ENCODE measurements at regions not wholly inside any gene's neighbourhood (a gene's known extent, or its start where the extent isn't known, plus 50 kb on each side); places are given as distances from the start of the nearest gene placed in this dataset.
"Not testable (repeated sequence)": the region's sequence is repeated elsewhere in the genome, so short reads cannot be mapped to it uniquely, and the experiment has no call there.

GRCh38 chr9:67550044-67550443, 308.7 kb upstream of the ANKRD20A1 start:
- H3K79me2 ChIP-seq (replicated peaks; ENCODE audit: insufficient read depth, low read length); H2AFZ ChIP-seq (ENCODE audit: low read depth, low read length); H3K9me2 ChIP-seq (ENCODE audit: insufficient read depth, low read length); H3F3A ChIP-seq (ENCODE audit: insufficient read depth, low read length, poor library complexity, severe bottlenecking); H3K4me2 ChIP-seq (ENCODE audit: low read length); H3K9ac ChIP-seq (ENCODE audit: low read length); H3K27me3 ChIP-seq (ENCODE audit: insufficient read depth, low read depth, low read length); H3K36me3 ChIP-seq (ENCODE audit: insufficient read depth, low read length); H4K20me1 ChIP-seq (ENCODE audit: insufficient read depth); H3K4me3 ChIP-seq (ENCODE audit: low read length); H3K27ac ChIP-seq (ENCODE audit: low read length); H3K9me3 ChIP-seq (ENCODE audit: low read length): not testable (repeated sequence)

DNA sequence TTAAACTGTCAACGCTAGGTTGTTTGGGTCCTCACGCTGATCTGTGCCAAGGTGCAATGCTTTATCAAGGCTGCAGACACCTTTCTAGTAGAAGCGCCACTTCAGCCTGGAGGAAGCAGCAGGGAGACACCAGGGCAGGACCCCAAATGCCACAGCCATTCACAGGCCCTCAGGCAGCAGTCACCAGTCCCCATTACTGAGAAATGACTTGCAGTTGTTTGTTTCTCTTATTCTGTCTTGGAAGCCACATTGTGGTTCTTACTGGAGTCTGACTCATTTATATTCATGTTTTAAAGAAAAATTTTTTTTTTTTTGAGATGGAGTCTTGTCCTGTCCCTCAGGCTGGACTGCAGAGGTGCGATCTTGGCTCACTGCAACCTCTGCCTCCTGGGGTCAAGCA, 328.9 kb upstream of the ANKRD20A1 start:
- H3K36me3 ChIP-seq (ENCODE audit: insufficient read depth, low read length); H3K27ac ChIP-seq (ENCODE audit: low read length); H3K9ac ChIP-seq (ENCODE audit: low read length); H4K20me1 ChIP-seq (ENCODE audit: insufficient read depth); H3K27me3 ChIP-seq (ENCODE audit: insufficient read depth, low read depth, low read length); H3K4me2 ChIP-seq (ENCODE audit: low read length); H3K4me3 ChIP-seq (ENCODE audit: low read length); H3F3A ChIP-seq (ENCODE audit: insufficient read depth, low read length, poor library complexity, severe bottlenecking); H3K9me3 ChIP-seq (ENCODE audit: low read length); H3K79me2 ChIP-seq (replicated peaks; ENCODE audit: insufficient read depth, low read length); H2AFZ ChIP-seq (ENCODE audit: low read depth, low read length); H3K9me2 ChIP-seq (ENCODE audit: insufficient read depth, low read length): not testable (repeated sequence)

DNA sequence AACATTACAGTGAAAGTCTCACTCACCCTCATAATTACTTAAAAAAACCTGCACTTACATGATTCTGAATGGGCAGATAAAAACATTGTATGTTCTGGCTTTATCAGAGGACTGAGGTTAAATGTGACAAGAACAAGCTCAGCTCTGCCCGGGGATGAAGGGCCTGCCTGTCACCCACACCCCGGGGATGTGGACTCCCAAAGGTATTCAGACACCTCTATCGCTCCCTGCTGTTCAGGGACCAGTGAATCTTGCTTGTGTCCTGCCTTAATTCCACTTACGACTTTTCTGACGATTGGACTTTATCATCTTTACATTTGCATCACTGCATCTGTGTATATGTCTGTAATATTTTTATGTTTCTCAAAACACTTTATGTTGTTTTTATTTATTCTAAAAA, 341.8 kb upstream of the ANKRD20A1 start:
- not testable (repeated sequence) for H3K9me2 ChIP-seq (ENCODE audit: insufficient read depth, low read length); H2AFZ ChIP-seq (ENCODE audit: low read depth, low read length); H3F3A ChIP-seq (ENCODE audit: insufficient read depth, low read length, poor library complexity, severe bottlenecking); H3K36me3 ChIP-seq (ENCODE audit: insufficient read depth, low read length); H3K79me2 ChIP-seq (replicated peaks; ENCODE audit: insufficient read depth, low read length); H3K9ac ChIP-seq (ENCODE audit: low read length); H3K9me3 ChIP-seq (ENCODE audit: low read length); H3K27ac ChIP-seq (ENCODE audit: low read length); H4K20me1 ChIP-seq (ENCODE audit: insufficient read depth); H3K27me3 ChIP-seq (ENCODE audit: insufficient read depth, low read depth, low read length); H3K4me3 ChIP-seq (ENCODE audit: low read length); H3K4me2 ChIP-seq (ENCODE audit: low read length)

- H3K4me2 ChIP-seq (ENCODE audit: low read length); H3K36me3 ChIP-seq (ENCODE audit: insufficient read depth, low read length); H3K9me3 ChIP-seq (ENCODE audit: low read length); H3K4me3 ChIP-seq (ENCODE audit: low read length); H2AFZ ChIP-seq (ENCODE audit: low read depth, low read length); H3K9me2 ChIP-seq (ENCODE audit: insufficient read depth, low read length); H3K79me2 ChIP-seq (replicated peaks; ENCODE audit: insufficient read depth, low read length); H3K9ac ChIP-seq (ENCODE audit: low read length); H3F3A ChIP-seq (ENCODE audit: insufficient read depth, low read length, poor library complexity, severe bottlenecking); H4K20me1 ChIP-seq (ENCODE audit: insufficient read depth); H3K27me3 ChIP-seq (ENCODE audit: insufficient read depth, low read depth, low read length); H3K27ac ChIP-seq (ENCODE audit: low read length): not testable (repeated sequence)
Observed at GRCh38 chr9:67514587-67514986, 344.1 kb upstream of the ANKRD20A1 start.

GRCh38 chr9:67503728-67504369, 354.9 kb upstream of the ANKRD20A1 start:
- H3K27me3 ChIP-seq (ENCODE audit: insufficient read depth, low read depth, low read length); H3K9me3 ChIP-seq (ENCODE audit: low read length); H3K36me3 ChIP-seq (ENCODE audit: insufficient read depth, low read length); H3K9me2 ChIP-seq (ENCODE audit: insufficient read depth, low read length); H3K9ac ChIP-seq (ENCODE audit: low read length); H3K4me3 ChIP-seq (ENCODE audit: low read length); H4K20me1 ChIP-seq (ENCODE audit: insufficient read depth); H2AFZ ChIP-seq (ENCODE audit: low read depth, low read length); H3K27ac ChIP-seq (ENCODE audit: low read length); H3F3A ChIP-seq (ENCODE audit: insufficient read depth, low read length, poor library complexity, severe bottlenecking); H3K4me2 ChIP-seq (ENCODE audit: low read length); H3K79me2 ChIP-seq (replicated peaks; ENCODE audit: insufficient read depth, low read length): not testable (repeated sequence)

DNA sequence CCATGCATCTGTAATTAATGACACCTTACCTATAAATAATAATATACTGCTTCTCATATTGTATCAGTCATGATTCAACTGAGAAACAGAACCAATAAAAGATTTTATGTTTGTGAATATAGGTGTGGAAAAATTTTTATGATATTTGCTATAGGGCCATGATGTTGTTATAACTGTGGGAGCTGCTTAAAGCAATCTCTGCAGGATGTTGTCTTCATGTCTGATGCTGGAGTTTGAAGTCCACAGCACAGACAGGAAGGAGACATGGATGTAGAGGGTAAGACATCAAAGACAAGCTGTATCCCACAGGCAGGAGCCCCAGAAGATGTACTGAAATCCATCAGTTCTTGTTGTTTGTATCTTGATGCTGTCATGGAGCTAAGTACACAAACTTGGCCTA, 366.7 kb upstream of the ANKRD20A1 start:
- H3K4me3 ChIP-seq (ENCODE audit: low read length); H3F3A ChIP-seq (ENCODE audit: insufficient read depth, low read length, poor library complexity, severe bottlenecking); H3K79me2 ChIP-seq (replicated peaks; ENCODE audit: insufficient read depth, low read length): not testable (repeated sequence)

DNA sequence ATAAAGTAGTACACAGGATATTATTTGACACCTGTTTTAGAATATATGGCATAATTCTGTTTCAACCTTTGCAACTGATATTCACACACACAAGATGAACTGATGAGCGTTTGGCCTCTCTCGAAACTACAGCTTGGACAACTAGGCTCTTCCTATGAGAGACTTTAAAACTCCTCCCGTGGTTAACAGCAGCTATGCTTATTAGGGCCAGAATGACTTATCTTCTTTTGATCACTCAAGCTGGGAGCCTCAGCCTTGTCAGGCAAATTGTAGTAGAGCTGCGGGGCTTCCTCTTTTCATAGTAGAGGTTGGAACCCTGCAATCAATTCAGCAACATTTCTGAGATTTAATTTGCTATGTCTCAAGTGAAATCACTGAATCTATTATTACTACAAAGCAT, 381.3 kb upstream of the ANKRD20A1 start:
- not testable (repeated sequence) for H3K9me2 ChIP-seq (ENCODE audit: insufficient read depth, low read length); H3F3A ChIP-seq (ENCODE audit: insufficient read depth, low read length, poor library complexity, severe bottlenecking); H2AFZ ChIP-seq (ENCODE audit: low read depth, low read length); H3K36me3 ChIP-seq (ENCODE audit: insufficient read depth, low read length); H3K4me2 ChIP-seq (ENCODE audit: low read length); H3K27ac ChIP-seq (ENCODE audit: low read length); H3K9me3 ChIP-seq (ENCODE audit: low read length); H3K27me3 ChIP-seq (ENCODE audit: insufficient read depth, low read depth, low read length); H3K4me3 ChIP-seq (ENCODE audit: low read length); H4K20me1 ChIP-seq (ENCODE audit: insufficient read depth); H3K79me2 ChIP-seq (replicated peaks; ENCODE audit: insufficient read depth, low read length); H3K9ac ChIP-seq (ENCODE audit: low read length)

More for the DNA sequence above, 366.7 kb upstream of the ANKRD20A1 start:
- not testable (repeated sequence) for H3K27ac ChIP-seq (ENCODE audit: low read length); H4K20me1 ChIP-seq (ENCODE audit: insufficient read depth); H3K9ac ChIP-seq (ENCODE audit: low read length); H3K4me2 ChIP-seq (ENCODE audit: low read length); H3K9me2 ChIP-seq (ENCODE audit: insufficient read depth, low read length); H2AFZ ChIP-seq (ENCODE audit: low read depth, low read length); H3K9me3 ChIP-seq (ENCODE audit: low read length); H3K27me3 ChIP-seq (ENCODE audit: insufficient read depth, low read depth, low read length); H3K36me3 ChIP-seq (ENCODE audit: insufficient read depth, low read length)

DNA sequence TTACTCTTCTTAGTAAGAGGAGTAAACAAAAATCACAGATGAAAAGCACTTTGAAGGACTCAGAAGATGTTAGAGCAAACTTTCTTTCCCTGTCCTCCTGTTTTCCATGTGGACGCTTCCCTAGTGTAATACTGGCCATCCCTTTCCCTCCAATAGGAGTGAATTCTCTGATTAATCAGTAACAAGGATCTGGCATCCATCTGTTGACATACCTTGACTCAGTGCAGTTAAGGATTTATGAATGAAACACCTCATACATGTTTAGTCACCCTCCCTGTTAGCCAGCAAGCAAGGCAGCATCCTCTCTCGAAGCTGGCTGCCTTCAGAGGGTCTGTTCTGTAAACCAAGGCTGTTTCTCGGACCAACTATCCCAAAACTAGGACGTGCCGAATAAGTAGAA, 388.0 kb upstream of the ANKRD20A1 start:
- not testable (repeated sequence) for H2AFZ ChIP-seq (ENCODE audit: low read depth, low read length); H3K79me2 ChIP-seq (replicated peaks; ENCODE audit: insufficient read depth, low read length); H3K27me3 ChIP-seq (ENCODE audit: insufficient read depth, low read depth, low read length); H4K20me1 ChIP-seq (ENCODE audit: insufficient read depth); H3F3A ChIP-seq (ENCODE audit: insufficient read depth, low read length, poor library complexity, severe bottlenecking); H3K9me3 ChIP-seq (ENCODE audit: low read length); H3K36me3 ChIP-seq (ENCODE audit: insufficient read depth, low read length); H3K4me2 ChIP-seq (ENCODE audit: low read length); H3K4me3 ChIP-seq (ENCODE audit: low read length); H3K27ac ChIP-seq (ENCODE audit: low read length); H3K9ac ChIP-seq (ENCODE audit: low read length); H3K9me2 ChIP-seq (ENCODE audit: insufficient read depth, low read length)
